OCI-LY3 (cell line): ENCODE measurements at regions not wholly inside any gene's neighbourhood (a gene's known extent, or its start where the extent isn't known, plus 50 kb on each side); places are given as distances from the start of the nearest gene placed in this dataset.

Experiments used
- CTCF ChIP-seq: fragments of 200-600, 300-600 bp; sonication (generic); IDR thresholded peaks from 2 replicates; pipeline ENCODE4 v1.5.1; 2014; ENCODE audit warnings: antibody characterized with exemption, low read length, low read depth
- EZH2phosphoT487 ChIP-seq: fragments of 200-600 bp; shearing (Covaris generic); IDR thresholded peaks from 2 replicates; pipeline ENCODE4 v1.6.1; 2018; ENCODE audit warnings: antibody characterized with exemption, mixed run types, low read depth

DNA sequence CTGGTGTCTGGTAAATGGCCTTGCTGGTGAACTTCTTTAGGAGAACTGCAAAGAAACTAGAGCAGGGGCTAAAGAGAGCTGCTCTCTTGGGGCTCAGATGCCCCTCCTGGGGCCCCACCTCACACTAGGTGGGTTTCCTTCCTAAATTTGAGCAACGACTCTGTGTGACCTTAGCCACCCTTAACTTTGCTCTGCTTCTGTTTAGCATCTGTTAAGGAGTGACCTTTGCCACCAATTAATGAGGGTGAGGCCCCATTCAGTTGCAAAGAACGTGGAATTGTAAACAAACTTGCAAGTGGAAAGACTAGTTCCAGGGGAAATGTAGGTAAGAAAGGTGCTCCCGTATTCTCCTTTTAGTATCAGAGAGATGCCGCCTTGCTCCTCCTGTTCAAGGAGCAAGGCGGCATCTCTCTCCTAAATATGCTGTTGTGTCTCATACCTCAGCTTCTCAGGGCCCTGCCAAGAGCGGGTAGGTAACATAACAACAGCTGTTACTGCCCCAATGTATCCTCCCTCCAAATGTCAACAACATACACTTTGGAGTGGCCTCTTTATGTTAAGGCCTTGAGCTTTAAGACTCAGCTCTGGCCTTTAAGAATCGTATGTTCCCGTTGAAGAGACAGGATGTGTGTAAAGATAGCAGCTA is 77.6 kb upstream of the FUT8 start:
- TF ChIP-seq CTCF (no peak), EZH2phosphoT487 (no peak)
